ENCODE measurements at regions not wholly inside any gene's neighbourhood (a gene's known extent, or its start where the extent isn't known, plus 50 kb on each side); places are given as distances from the start of the nearest gene placed in this dataset.
A peak's percentile ranks its signal among the peaks of the same experiment; 100 is the strongest.
"Not testable (repeated sequence)": the region's sequence is repeated elsewhere in the genome, so short reads cannot be mapped to it uniquely, and the experiment has no call there.

- H3K4me1 Mint-ChIP-seq: peaks cover 23% of the 10 kb centered on the region
- no peaks in the 10 kb centered on the region for H3F3A ChIP-seq (ENCODE audit: low read depth)
- no peak overlapping the region for H3K4me3 Mint-ChIP-seq
- no peak for DNase-seq (ENCODE audit: low spot score)
- H3K27me3 ChIP-seq: no peaks in the 10 kb centered on the region
- H4K20me1 ChIP-seq (ENCODE audit: low read depth): no peaks in the 10 kb centered on the region
- no peak overlapping the region for H3K9ac ChIP-seq
- H3K36me3 Mint-ChIP-seq: no peaks in the 10 kb centered on the region
- H3K27ac Mint-ChIP-seq: no peak overlapping the region
- peaks cover 7% of the 10 kb centered on the region for H3K27me3 Mint-ChIP-seq (ENCODE audit: insufficient read depth, low read depth)
- H3K36me3 ChIP-seq: no peaks in the 10 kb centered on the region
- H3K4me3 ChIP-seq: no peak overlapping the region
- no peaks in the 10 kb centered on the region for H3K9me3 Mint-ChIP-seq
- TF ChIP-seq EZH2 (IDR thresholded peaks at IDR 0.05) (no peak), CTCF (IDR thresholded peaks at IDR 0.05) (no peak), EZH2phosphoT487 (IDR thresholded peaks at IDR 0.05) (no peak)
- H3K4me2 ChIP-seq: no peak overlapping the region
- H3K4me1 ChIP-seq: no peaks in the 10 kb centered on the region
- no peak overlapping the region for H2AFZ ChIP-seq (replicated peaks)
- no peaks in the 10 kb centered on the region for H3K9me3 ChIP-seq (ENCODE audit: low read depth)
- H3K27ac ChIP-seq: no peak overlapping the region
- no peaks in the 10 kb centered on the region for H3K79me2 ChIP-seq (ENCODE audit: low read depth)
Observed at GRCh38 chr5:117315170-117315569, 740.5 kb upstream of the SEMA6A start.

GRCh38 chr5:117304512-117305107 lies 730.0 kb upstream of the SEMA6A start:
- not testable (repeated sequence) for H3K4me2 ChIP-seq; H3K9ac ChIP-seq; H3F3A ChIP-seq (ENCODE audit: low read depth); H4K20me1 ChIP-seq (ENCODE audit: low read depth); H3K36me3 Mint-ChIP-seq; H3K27ac Mint-ChIP-seq; H3K4me1 ChIP-seq; H3K4me3 Mint-ChIP-seq; H3K27me3 Mint-ChIP-seq (ENCODE audit: insufficient read depth, low read depth); H3K36me3 ChIP-seq; H3K27ac ChIP-seq; H3K4me3 ChIP-seq; H3K27me3 ChIP-seq; H2AFZ ChIP-seq (replicated peaks); DNase-seq (ENCODE audit: low spot score); H3K79me2 ChIP-seq (ENCODE audit: low read depth); H3K9me3 ChIP-seq (ENCODE audit: low read depth)
- Mint-ChIP-seq H3K9me3 (peaks cover 11% of the 10 kb centered on the region), H3K4me1 (peaks cover 14% of the 10 kb centered on the region)

GRCh38 chr5:117302949-117303348 lies 728.3 kb upstream of the SEMA6A start:
- TF ChIP-seq CTCF (IDR thresholded peaks at IDR 0.05) (no peak), EZH2 (IDR thresholded peaks at IDR 0.05) (no peak), EZH2phosphoT487 (IDR thresholded peaks at IDR 0.05) (no peak)
- no peak for DNase-seq (ENCODE audit: low spot score)
- H3K27me3 ChIP-seq: no peaks in the 10 kb centered on the region
- H3K27ac ChIP-seq: no peak overlapping the region
- H3K36me3 ChIP-seq: no peaks in the 10 kb centered on the region
- H2AFZ ChIP-seq (replicated peaks): peak overlapping the region; percentile 70
- Mint-ChIP-seq H3K27me3 (ENCODE audit: insufficient read depth, low read depth) (no peaks in the 10 kb centered on the region), H3K36me3 (no peaks in the 10 kb centered on the region), H3K4me1 (peaks cover 27% of the 10 kb centered on the region), H3K4me3 (no peak overlapping the region), H3K27ac (no peak overlapping the region), H3K9me3 (peaks cover 11% of the 10 kb centered on the region)
- no peaks in the 10 kb centered on the region for H3K79me2 ChIP-seq (ENCODE audit: low read depth)
- no peak overlapping the region for H3K4me3 ChIP-seq
- no peak overlapping the region for H3K9ac ChIP-seq
- no peaks in the 10 kb centered on the region for H3K4me1 ChIP-seq
- no peaks in the 10 kb centered on the region for H3F3A ChIP-seq (ENCODE audit: low read depth)
- H3K4me2 ChIP-seq: no peak overlapping the region
- H3K9me3 ChIP-seq (ENCODE audit: low read depth): no peaks in the 10 kb centered on the region
- H4K20me1 ChIP-seq (ENCODE audit: low read depth): no peaks in the 10 kb centered on the region

GRCh38 chr5:117302473-117302872 lies 727.9 kb upstream of the SEMA6A start:
- Histone ChIP-seq H2AFZ (replicated peaks) (peak overlapping the region; percentile 70), H3K4me2 (no peak overlapping the region), H3K27ac (no peak overlapping the region), H3K27me3 (no peaks in the 10 kb centered on the region), H3K9me3 (ENCODE audit: low read depth) (no peaks in the 10 kb centered on the region), H3K9ac (no peak overlapping the region), H3F3A (ENCODE audit: low read depth) (no peaks in the 10 kb centered on the region), H3K4me3 (no peak overlapping the region), H3K4me1 (no peaks in the 10 kb centered on the region), H3K36me3 (no peaks in the 10 kb centered on the region), H4K20me1 (ENCODE audit: low read depth) (no peaks in the 10 kb centered on the region), H3K79me2 (ENCODE audit: low read depth) (no peaks in the 10 kb centered on the region)
- peaks cover 11% of the 10 kb centered on the region for H3K9me3 Mint-ChIP-seq
- TF ChIP-seq EZH2 (IDR thresholded peaks at IDR 0.05) (no peak), CTCF (IDR thresholded peaks at IDR 0.05) (no peak), EZH2phosphoT487 (IDR thresholded peaks at IDR 0.05) (no peak)
- H3K27me3 Mint-ChIP-seq (ENCODE audit: insufficient read depth, low read depth): no peaks in the 10 kb centered on the region
- DNase-seq (ENCODE audit: low spot score): no peak
- H3K4me3 Mint-ChIP-seq: no peak overlapping the region
- peaks cover 30% of the 10 kb centered on the region for H3K4me1 Mint-ChIP-seq
- H3K27ac Mint-ChIP-seq: no peak overlapping the region
- no peaks in the 10 kb centered on the region for H3K36me3 Mint-ChIP-seq

All from neural progenitor cell (in vitro differentiated cells).